ENCODE measurements at regions not wholly inside any gene's neighbourhood (a gene's known extent, or its start where the extent isn't known, plus 50 kb on each side); places are given as distances from the start of the nearest gene placed in this dataset.

GRCh38 chr3:89584398-89584797, 477.0 kb downstream of the EPHA3 start:
- Histone ChIP-seq H2BK5ac (ENCODE audit: low read depth, low read length) (no peak overlapping the region), H3K27ac (ENCODE audit: low read depth, low read length) (no peak overlapping the region), H3K79me1 (ENCODE audit: low read depth, low read length) (no peaks in the 10 kb centered on the region), H3K56ac (replicated peaks; ENCODE audit: insufficient read length, low read depth, low read length) (no peak overlapping the region), H3K18ac (ENCODE audit: extremely low read depth, low read length) (no peak overlapping the region), H3K9me3 (ENCODE audit: insufficient read depth in 2 of 2, low read depth in 1 of 2, low read length in 1 of 2) (no peaks in the 10 kb centered on the region), H4K91ac (replicated peaks; ENCODE audit: insufficient read length, low read length) (no peak overlapping the region), H4K20me1 (replicated peaks in 1 of 2; ENCODE audit: control insufficient read depth in 1 of 2, insufficient read depth in 2 of 2, low read length in 2 of 2) (no peaks in the 10 kb centered on the region), H3K9ac (replicated peaks in 1 of 4; ENCODE audit: extremely low read depth in 1 of 4, low read depth in 3 of 4, low read length in 3 of 4) (no peak overlapping the region), H3K4me1 (replicated peaks in 1 of 4; ENCODE audit: control insufficient read depth in 3 of 4, insufficient read depth in 4 of 4, low read length in 3 of 4) (no peaks in the 10 kb centered on the region), H3K23ac (ENCODE audit: insufficient read length) (no peak overlapping the region), H2BK20ac (ENCODE audit: low read length) (no peak overlapping the region), H4K5ac (ENCODE audit: insufficient read length, low read depth, low read length) (no peak overlapping the region), H3K23me2 (ENCODE audit: low read depth, low read length) (no peaks in the 10 kb centered on the region), H2BK120ac (replicated peaks; ENCODE audit: low read depth, low read length) (no peak overlapping the region), H3K4me2 (ENCODE audit: insufficient read depth in 1 of 2, low read depth in 2 of 2, low read length in 2 of 2) (no peak overlapping the region), H3K27me3 (replicated peaks in 1 of 4; ENCODE audit: control insufficient read depth in 3 of 4, extremely low read depth in 1 of 4, insufficient read depth in 3 of 4, low read length in 3 of 4) (no peaks in the 10 kb centered on the region), H2BK15ac (ENCODE audit: low read length) (no peak overlapping the region), H4K8ac (ENCODE audit: extremely low read depth, insufficient read depth, low read length) (no peak overlapping the region), H3K36me3 (ENCODE audit: control insufficient read depth in 2 of 4, insufficient read depth in 4 of 4, low read length in 3 of 4) (no peaks in the 10 kb centered on the region), H3K79me2 (ENCODE audit: control insufficient read depth in 1 of 2, insufficient read depth in 2 of 2, low read length in 2 of 2) (no peaks in the 10 kb centered on the region), H2BK12ac (ENCODE audit: low read depth, low read length) (no peak overlapping the region), H3K14ac (ENCODE audit: insufficient read length) (no peak overlapping the region), H3K4ac (replicated peaks; ENCODE audit: insufficient read length, low read depth, low read length) (no peak overlapping the region), H2AFZ (ENCODE audit: low read length) (no peak overlapping the region), H3K4me3 (ENCODE audit: extremely low read depth in 1 of 4, insufficient read depth in 2 of 4, low read depth in 3 of 4, low read length in 4 of 4) (no peak overlapping the region), H2AK5ac (ENCODE audit: low read depth, low read length) (no peak overlapping the region)
- FAIRE-seq (no peak), DNase-seq (ENCODE audit: low read depth in 1 of 2, low spot score in 2 of 2) (no peak)
- ChIA-PET CTCF (ENCODE audit: partially characterized antibody) (no interaction called here), POLR2A (ENCODE audit: partially characterized antibody) (no interaction called here)
- WGBS, 2 experiments (ENCODE audit: extremely low coverage in 1 of 2, insufficient coverage in 1 of 2, insufficient read length in 1 of 2, insufficient replicate concordance in 2 of 2, low coverage in 1 of 2, low lambda C conversion rate in 2 of 2, missing lambda C conversion rate in 1 of 2), result 89 to 100% methylated on average over 1 to 3 of the region's 3 CpGs
- TF ChIP-seq SIX5 (IDR thresholded peaks at IDR 0.05; ENCODE audit: low read depth, low read length) (no peak), SRF (IDR thresholded peaks at IDR 0.05; ENCODE audit: low read depth, low read length) (no peak), RXRA (IDR thresholded peaks at IDR 0.05; ENCODE audit: insufficient read depth, low read depth, low read length) (no peak), KDM5A (IDR thresholded peaks at IDR 0.05; ENCODE audit: low read length) (no peak)

Measured in H1 (cell line).